Smooth muscle cell (in vitro differentiated cells): ENCODE measurements at regions not wholly inside any gene's neighbourhood (a gene's known extent, or its start where the extent isn't known, plus 50 kb on each side); places are given as distances from the start of the nearest gene placed in this dataset.

Experiments
- DNase-seq: peaks from one replicate; lab custom pipeline; 2025; ENCODE audit not compliant: unreplicated experiment; lab: John Stamatoyannopoulos, UW
- H2AFZ ChIP-seq: fragments of 200-600 bp; sonication (generic); 2 replicates; pipeline ENCODE4 v1.6.0; 2016; ENCODE audit warnings: antibody characterized with exemption, low read depth, mild to moderate bottlenecking
- H3F3A ChIP-seq: fragments of 200-600 bp; sonication (generic); 2 replicates; pipeline ENCODE4 v1.6.0; 2017; ENCODE audit warnings: antibody characterized with exemption, low read depth
- H3K27ac ChIP-seq: fragments of 200-600 bp; sonication (generic); 2 replicates; pipeline ENCODE4 v1.5.1; 2016; ENCODE audit warnings: low read depth, mild to moderate bottlenecking
- H3K27me3 ChIP-seq: fragments of 200-600 bp; sonication (generic); 2 replicates; pipeline ENCODE4 v1.6.1; 2016; ENCODE audit warnings: low read depth, mild to moderate bottlenecking
- H3K36me3 ChIP-seq: fragments of 200-600 bp; sonication (generic); 2 replicates; pipeline ENCODE4 v1.5.1; 2016; ENCODE audit warnings: low read depth
- H3K4me1 ChIP-seq: fragments of 200-600 bp; sonication (generic); 2 replicates; pipeline ENCODE4 v1.5.1; 2016; ENCODE audit warnings: low read depth
- H3K4me2 ChIP-seq: fragments of 200-600 bp; sonication (generic); 2 replicates; pipeline ENCODE4 v1.6.0; 2016; ENCODE audit warnings: mild to moderate bottlenecking
- H3K4me3 ChIP-seq: fragments of 200-600 bp; sonication (generic); 2 replicates; pipeline ENCODE4 v1.5.1; 2016; ENCODE audit warnings: mild to moderate bottlenecking
- H3K79me2 ChIP-seq: fragments of 200-600 bp; sonication (generic); 2 replicates; pipeline ENCODE4 v1.6.0; 2016; ENCODE audit warnings: low read depth, mild to moderate bottlenecking
- H3K9ac ChIP-seq: fragments of 200-600 bp; sonication (generic); 2 replicates; pipeline ENCODE4 v1.6.0; 2016; ENCODE audit warnings: low read depth
- H3K9me3 ChIP-seq: fragments of 200-600 bp; sonication (generic); replicated peaks from 2 replicates; pipeline ENCODE4 v1.5.1; 2016; ENCODE audit warnings: low read depth
- H4K20me1 ChIP-seq: fragments of 200-600 bp; sonication (generic); 2 replicates; pipeline ENCODE4 v1.6.0; 2016; ENCODE audit warnings: low read depth
- WGBS: methylation state at CpG from one replicate; pipeline ENCODE4 v1.1.7; 2016; ENCODE audit warnings: low lambda C conversion rate; 5-methylcytosine and 5-hydroxymethylcytosine counted together
- TF ChIP-seq, protein P1 (sequence below): fragments of 200-600 bp; sonication (generic); IDR thresholded peaks from 2 replicates; pipeline ENCODE4 v1.5.1; 2017; ENCODE audit warnings: borderline replicate concordance, mild to moderate bottlenecking, antibody characterized with exemption; ENCODE audit not compliant: insufficient read depth, poor library complexity, severe bottlenecking

DNA sequence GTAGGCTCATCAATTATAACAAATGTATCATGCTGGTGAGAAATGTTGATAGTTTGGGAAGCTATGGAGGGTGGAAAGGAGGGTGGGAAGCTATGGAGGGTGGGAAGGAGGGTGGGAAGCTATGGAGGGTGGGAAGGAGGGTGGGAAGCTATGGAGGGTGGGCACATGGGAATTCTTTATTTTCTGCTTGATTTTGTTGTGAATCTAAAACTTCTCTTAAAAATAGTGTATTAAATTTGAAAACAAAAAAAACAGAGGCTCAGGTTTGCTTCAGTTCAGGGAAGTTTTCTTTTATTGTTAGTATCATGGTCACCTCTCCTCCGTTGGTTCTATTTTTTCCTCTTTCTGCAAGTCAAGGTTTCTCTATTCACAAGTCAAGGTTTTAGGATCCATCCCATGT is 106.4 kb downstream of the SOD2 start:
- H3K79me2 ChIP-seq: no peaks in the 10 kb centered on the region
- DNase-seq: no peak
- H4K20me1 ChIP-seq: no peaks in the 10 kb centered on the region
- no peaks in the 10 kb centered on the region for H3F3A ChIP-seq
- no peaks in the 10 kb centered on the region for H3K36me3 ChIP-seq
- H3K4me3 ChIP-seq: no peak overlapping the region
- no peak overlapping the region for H2AFZ ChIP-seq
- TF ChIP-seq, protein P1, sequence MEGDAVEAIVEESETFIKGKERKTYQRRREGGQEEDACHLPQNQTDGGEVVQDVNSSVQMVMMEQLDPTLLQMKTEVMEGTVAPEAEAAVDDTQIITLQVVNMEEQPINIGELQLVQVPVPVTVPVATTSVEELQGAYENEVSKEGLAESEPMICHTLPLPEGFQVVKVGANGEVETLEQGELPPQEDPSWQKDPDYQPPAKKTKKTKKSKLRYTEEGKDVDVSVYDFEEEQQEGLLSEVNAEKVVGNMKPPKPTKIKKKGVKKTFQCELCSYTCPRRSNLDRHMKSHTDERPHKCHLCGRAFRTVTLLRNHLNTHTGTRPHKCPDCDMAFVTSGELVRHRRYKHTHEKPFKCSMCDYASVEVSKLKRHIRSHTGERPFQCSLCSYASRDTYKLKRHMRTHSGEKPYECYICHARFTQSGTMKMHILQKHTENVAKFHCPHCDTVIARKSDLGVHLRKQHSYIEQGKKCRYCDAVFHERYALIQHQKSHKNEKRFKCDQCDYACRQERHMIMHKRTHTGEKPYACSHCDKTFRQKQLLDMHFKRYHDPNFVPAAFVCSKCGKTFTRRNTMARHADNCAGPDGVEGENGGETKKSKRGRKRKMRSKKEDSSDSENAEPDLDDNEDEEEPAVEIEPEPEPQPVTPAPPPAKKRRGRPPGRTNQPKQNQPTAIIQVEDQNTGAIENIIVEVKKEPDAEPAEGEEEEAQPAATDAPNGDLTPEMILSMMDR: no peak
- WGBS: 88% methylated on average over 1 of the region's 1 CpG
- no peaks in the 10 kb centered on the region for H3K27me3 ChIP-seq
- peaks cover 3% of the 10 kb centered on the region for H3K4me1 ChIP-seq
- no peak overlapping the region for H3K9ac ChIP-seq
- no peak overlapping the region for H3K4me2 ChIP-seq
- no peak overlapping the region for H3K27ac ChIP-seq
- H3K9me3 ChIP-seq: no peaks in the 10 kb centered on the region

DNA sequence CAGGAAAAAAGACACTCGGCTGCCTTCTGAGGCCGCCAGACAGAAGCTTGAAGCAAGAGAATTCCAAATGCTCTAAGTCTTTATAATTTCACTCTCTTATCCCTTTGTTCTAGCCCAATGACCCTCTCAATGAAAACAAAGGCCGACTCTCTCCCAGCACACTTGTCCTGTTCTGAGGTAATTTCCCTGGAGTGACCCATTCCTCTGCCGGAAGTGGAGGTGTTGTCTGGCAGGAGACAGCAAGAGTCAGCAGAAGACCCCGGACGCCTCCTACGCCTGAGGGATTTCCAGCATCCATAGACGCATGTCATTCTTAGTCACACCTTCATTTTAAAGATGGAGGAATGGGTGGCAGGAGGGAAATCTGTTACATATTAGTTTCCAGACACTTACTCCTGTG is 110.3 kb downstream of the SOD2 start:
- Histone ChIP-seq H3K9me3 (no peaks in the 10 kb centered on the region), H3F3A (no peaks in the 10 kb centered on the region)

DNA sequence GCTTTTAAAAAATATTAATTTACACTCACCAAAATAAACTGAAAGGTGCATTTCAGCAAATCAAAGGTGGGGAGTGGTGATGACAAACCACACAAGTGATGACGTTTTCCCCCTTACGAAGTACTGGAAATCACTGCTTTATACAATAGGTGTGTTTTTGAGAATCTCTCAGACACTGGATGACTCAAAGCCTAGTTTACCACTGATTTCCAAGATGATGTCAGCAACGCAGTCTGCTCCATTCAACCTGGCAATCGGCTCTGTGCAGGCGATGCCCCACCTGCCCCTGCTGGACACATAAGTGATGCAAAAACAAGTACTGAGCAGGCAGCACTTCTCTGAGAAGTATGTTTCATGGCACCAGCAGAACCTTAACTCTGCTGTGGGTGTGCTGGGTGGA is 114.4 kb downstream of the SOD2 start:
- WGBS: 89% methylated on average over 5 of the region's 5 CpGs
- no peaks in the 10 kb centered on the region for H3K36me3 ChIP-seq
- no peak overlapping the region for H3K27ac ChIP-seq
- H3K27me3 ChIP-seq: no peaks in the 10 kb centered on the region
- H3K4me2 ChIP-seq: no peak overlapping the region
- H3K9ac ChIP-seq: no peak overlapping the region
- no peaks in the 10 kb centered on the region for H3F3A ChIP-seq
- no peak for DNase-seq
- H3K4me3 ChIP-seq: no peak overlapping the region
- TF ChIP-seq, protein P1: no peak
- H3K79me2 ChIP-seq: no peaks in the 10 kb centered on the region
- no peak overlapping the region for H2AFZ ChIP-seq
- H3K9me3 ChIP-seq: no peaks in the 10 kb centered on the region
- peaks cover 3% of the 10 kb centered on the region for H3K4me1 ChIP-seq
- no peaks in the 10 kb centered on the region for H4K20me1 ChIP-seq

More for the DNA sequence above, 110.3 kb downstream of the SOD2 start:
- Histone ChIP-seq H3K79me2 (no peaks in the 10 kb centered on the region), H3K9ac (no peak overlapping the region), H3K4me3 (no peak overlapping the region), H3K36me3 (no peaks in the 10 kb centered on the region), H3K4me1 (peaks cover 3% of the 10 kb centered on the region), H4K20me1 (no peaks in the 10 kb centered on the region), H2AFZ (no peak overlapping the region), H3K27me3 (no peaks in the 10 kb centered on the region), H3K4me2 (no peak overlapping the region), H3K27ac (no peak overlapping the region)
- DNase-seq: no peak
- WGBS: 88% methylated on average over 8 of the region's 8 CpGs
- TF ChIP-seq, protein P1: no peak

DNA sequence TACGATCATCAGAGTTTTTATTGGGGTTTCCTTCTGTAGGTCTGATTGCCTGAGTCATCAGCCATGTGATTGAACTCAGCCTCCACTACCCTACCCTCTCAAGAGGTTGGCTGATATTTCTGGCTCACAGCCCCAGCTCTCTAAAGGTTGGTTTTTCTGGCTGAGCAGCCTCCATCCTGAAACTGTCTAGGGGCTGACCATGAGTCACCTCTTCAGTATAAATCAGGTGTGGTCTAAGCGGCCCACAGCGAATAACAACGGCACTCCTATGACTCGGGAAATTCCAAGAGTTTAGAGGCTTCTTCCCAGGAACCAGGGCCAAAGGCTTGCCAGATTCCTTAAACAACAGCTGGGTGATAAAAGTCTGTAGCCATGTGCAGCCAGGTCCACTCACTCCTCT is 115.5 kb downstream of the SOD2 start:
- Histone ChIP-seq H3K4me2 (no peak overlapping the region), H4K20me1 (no peaks in the 10 kb centered on the region), H2AFZ (no peak overlapping the region), H3K79me2 (no peaks in the 10 kb centered on the region), H3K36me3 (no peaks in the 10 kb centered on the region), H3K27me3 (no peaks in the 10 kb centered on the region), H3K4me1 (no peaks in the 10 kb centered on the region), H3K4me3 (no peak overlapping the region), H3K9me3 (no peaks in the 10 kb centered on the region), H3K9ac (no peak overlapping the region), H3K27ac (no peak overlapping the region), H3F3A (no peaks in the 10 kb centered on the region)
- 75% methylated on average over 5 of the region's 5 CpGs for WGBS
- TF ChIP-seq, protein P1: no peak
- DNase-seq: no peak
